SK-N-SH treated with all-trans-retinoic acid at 6 μM for 48 hours (cell line): ENCODE measurements at regions not wholly inside any gene's neighbourhood (a gene's known extent, or its start where the extent isn't known, plus 50 kb on each side); places are given as distances from the start of the nearest gene placed in this dataset.

Source experiments
- ARNTL ChIP-seq: fragments of 450-650 bp; formaldehyde crosslinking; IDR thresholded peaks from 2 replicates; pipeline ENCODE4 v1.5.0; 2020; ENCODE audit warnings: low read depth, mild to moderate bottlenecking, moderate library complexity, borderline replicate concordance
- BACH2 ChIP-seq: fragments of 250-450 bp; sonication (Bioruptor Pico); IDR thresholded peaks from 2 replicates; pipeline ENCODE4 v1.9.0; 2021; ENCODE audit warnings: mild to moderate bottlenecking, borderline replicate concordance
- CREB5 ChIP-seq: fragments of 250-450 bp; sonication (Bioruptor Pico); IDR thresholded peaks from 2 replicates; pipeline ENCODE4 v1.5.1; 2020; ENCODE audit warnings: low read depth, mild to moderate bottlenecking, moderate library complexity
- ISL1 ChIP-seq: fragments of 250-450 bp; sonication (Bioruptor Pico); IDR thresholded peaks from 2 replicates; pipeline ENCODE4 v2.1.2; 2022; ENCODE audit warnings: mild to moderate bottlenecking, moderate library complexity
- OSR1 ChIP-seq: fragments of 250-450 bp; sonication (Bioruptor Pico); IDR thresholded peaks from 2 replicates; pipeline ENCODE4 v1.8.0; 2022; ENCODE audit warnings: moderate library complexity, mild to moderate bottlenecking, inconsistent platforms
- PPARA ChIP-seq: fragments of 250-450 bp; sonication (Bioruptor Pico); IDR thresholded peaks from 2 replicates; pipeline ENCODE4 v1.5.0; 2020; ENCODE audit warnings: mild to moderate bottlenecking, borderline replicate concordance
- RARB ChIP-seq: fragments of 250-450 bp; sonication (Bioruptor Pico); IDR thresholded peaks from 2 replicates; pipeline ENCODE4 v1.8.0; 2021; ENCODE audit warnings: mild to moderate bottlenecking, moderate library complexity
- SNAI2 ChIP-seq: fragments of 250-450 bp; sonication (Bioruptor Pico); IDR thresholded peaks from 2 replicates; pipeline ENCODE4 v1.5.0; 2020; ENCODE audit warnings: mild to moderate bottlenecking, moderate library complexity
- TCF4 ChIP-seq: fragments of 250-450 bp; sonication (Bioruptor Pico); IDR thresholded peaks from 2 replicates; pipeline ENCODE4 v1.8.0; 2021; ENCODE audit warnings: mild to moderate bottlenecking, moderate library complexity, borderline replicate concordance
- ZFP3 ChIP-seq: fragments of 250-450 bp; sonication (Bioruptor Pico); IDR thresholded peaks from 2 replicates; pipeline ENCODE4 v1.5.0; 2020; ENCODE audit warnings: mild to moderate bottlenecking, moderate library complexity
- ZFP30 ChIP-seq: fragments of 450-650 bp; formaldehyde crosslinking; IDR thresholded peaks from 2 replicates; pipeline ENCODE4 v1.5.0; 2022; ENCODE audit warnings: mild to moderate bottlenecking, moderate library complexity
- ZNF8 ChIP-seq: fragments of 450-650 bp; formaldehyde crosslinking; IDR thresholded peaks from 2 replicates; pipeline ENCODE4 v1.5.0; 2020; ENCODE audit warnings: mild to moderate bottlenecking, moderate library complexity
- TF ChIP-seq, protein P1 (sequence below): fragments of 250-450 bp; sonication (Bioruptor Pico); IDR thresholded peaks from 2 replicates; pipeline ENCODE4 v1.8.0; 2020; ENCODE audit warnings: mild to moderate bottlenecking, moderate library complexity, borderline replicate concordance
- TF ChIP-seq, protein P2 (sequence below): fragments of 250-450 bp; sonication (Bioruptor Pico); IDR thresholded peaks from 2 replicates; pipeline ENCODE4 v1.5.1; 2021; ENCODE audit warnings: mild to moderate bottlenecking, moderate library complexity

- TF ChIP-seq, protein P1, sequence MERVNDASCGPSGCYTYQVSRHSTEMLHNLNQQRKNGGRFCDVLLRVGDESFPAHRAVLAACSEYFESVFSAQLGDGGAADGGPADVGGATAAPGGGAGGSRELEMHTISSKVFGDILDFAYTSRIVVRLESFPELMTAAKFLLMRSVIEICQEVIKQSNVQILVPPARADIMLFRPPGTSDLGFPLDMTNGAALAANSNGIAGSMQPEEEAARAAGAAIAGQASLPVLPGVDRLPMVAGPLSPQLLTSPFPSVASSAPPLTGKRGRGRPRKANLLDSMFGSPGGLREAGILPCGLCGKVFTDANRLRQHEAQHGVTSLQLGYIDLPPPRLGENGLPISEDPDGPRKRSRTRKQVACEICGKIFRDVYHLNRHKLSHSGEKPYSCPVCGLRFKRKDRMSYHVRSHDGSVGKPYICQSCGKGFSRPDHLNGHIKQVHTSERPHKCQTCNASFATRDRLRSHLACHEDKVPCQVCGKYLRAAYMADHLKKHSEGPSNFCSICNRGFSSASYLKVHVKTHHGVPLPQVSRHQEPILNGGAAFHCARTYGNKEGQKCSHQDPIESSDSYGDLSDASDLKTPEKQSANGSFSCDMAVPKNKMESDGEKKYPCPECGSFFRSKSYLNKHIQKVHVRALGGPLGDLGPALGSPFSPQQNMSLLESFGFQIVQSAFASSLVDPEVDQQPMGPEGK: no peak
- TF ChIP-seq ZFP3: no peak
- TF ChIP-seq RARB (CRISPR knock-in tag): no peak
- TF ChIP-seq, protein P2, sequence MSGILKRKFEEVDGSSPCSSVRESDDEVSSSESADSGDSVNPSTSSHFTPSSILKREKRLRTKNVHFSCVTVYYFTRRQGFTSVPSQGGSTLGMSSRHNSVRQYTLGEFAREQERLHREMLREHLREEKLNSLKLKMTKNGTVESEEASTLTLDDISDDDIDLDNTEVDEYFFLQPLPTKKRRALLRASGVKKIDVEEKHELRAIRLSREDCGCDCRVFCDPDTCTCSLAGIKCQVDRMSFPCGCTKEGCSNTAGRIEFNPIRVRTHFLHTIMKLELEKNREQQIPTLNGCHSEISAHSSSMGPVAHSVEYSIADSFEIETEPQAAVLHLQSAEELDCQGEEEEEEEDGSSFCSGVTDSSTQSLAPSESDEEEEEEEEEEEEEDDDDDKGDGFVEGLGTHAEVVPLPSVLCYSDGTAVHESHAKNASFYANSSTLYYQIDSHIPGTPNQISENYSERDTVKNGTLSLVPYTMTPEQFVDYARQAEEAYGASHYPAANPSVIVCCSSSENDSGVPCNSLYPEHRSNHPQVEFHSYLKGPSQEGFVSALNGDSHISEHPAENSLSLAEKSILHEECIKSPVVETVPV: no peak
- TF ChIP-seq SNAI2: no peak
- no peak for TF ChIP-seq TCF4 (CRISPR knock-in tag)
- no peak for TF ChIP-seq PPARA (CRISPR knock-in tag)
- TF ChIP-seq ARNTL (CRISPR knock-in tag): no peak
- no peak for TF ChIP-seq BACH2
- no peak for TF ChIP-seq OSR1 (CRISPR knock-in tag)
- TF ChIP-seq CREB5: no peak
- TF ChIP-seq ZFP30 (CRISPR knock-in tag): no peak
- no peak for TF ChIP-seq ZNF8 (CRISPR knock-in tag)
- no peak for TF ChIP-seq ISL1 (CRISPR knock-in tag)
Observed at GRCh38 chr10:37712489-37713131, 144.8 kb downstream of the ZNF248 start.
